GM19463 (cell line): ENCODE measurements at regions not wholly inside any gene's neighbourhood (a gene's known extent, or its start where the extent isn't known, plus 50 kb on each side); places are given as distances from the start of the nearest gene placed in this dataset.
"Not testable (repeated sequence)": the region's sequence is repeated elsewhere in the genome, so short reads cannot be mapped to it uniquely, and the experiment has no call there.

Experiments used
- ATAC-seq: cut with Tn5 transposase; IDR thresholded peaks from one replicate; pipeline ENCODE4 v1.9.1; 2021; ENCODE audit warnings: mild to moderate bottlenecking, moderate library complexity; ENCODE audit not compliant: unreplicated experiment

GRCh38 chr3:164003016-164003415 is 1075.3 kb downstream of the SI start:
- ATAC-seq: not testable (repeated sequence)

- no peak for ATAC-seq
Observed at GRCh38 chr3:163983940-163984339, 1094.4 kb downstream of the SI start.

GRCh38 chr3:163971861-163972260 is 1106.4 kb downstream of the SI start:
- ATAC-seq: no peak

- no peak for ATAC-seq
Observed at GRCh38 chr3:163957072-163957471, 1121.2 kb downstream of the SI start.

GRCh38 chr3:163953526-163953925 is 1124.8 kb downstream of the SI start:
- no peak for ATAC-seq

GRCh38 chr3:163952499-163952898 is 1125.8 kb downstream of the SI start:
- ATAC-seq: no peak

- ATAC-seq: no peak
Observed at GRCh38 chr3:163951397-163951987, 1126.8 kb downstream of the SI start.

GRCh38 chr3:163946785-163947184 is 1131.5 kb downstream of the SI start:
- no peak for ATAC-seq

GRCh38 chr3:163943664-163944063 is 1134.6 kb downstream of the SI start:
- no peak for ATAC-seq

GRCh38 chr3:163939926-163940325 is 1138.4 kb downstream of the SI start:
- no peak for ATAC-seq

GRCh38 chr3:163936543-163936942 is 1141.8 kb downstream of the SI start:
- ATAC-seq: no peak

GRCh38 chr3:163935411-163935810 is 1142.9 kb downstream of the SI start:
- ATAC-seq: no peak

GRCh38 chr3:163929069-163929652 is 1149.1 kb downstream of the SI start:
- ATAC-seq: no peak

- no peak for ATAC-seq
Observed at GRCh38 chr3:163927521-163927920, 1150.8 kb downstream of the SI start.

- ATAC-seq: no peak
Observed at GRCh38 chr3:163924600-163924999, 1153.7 kb downstream of the SI start.

GRCh38 chr3:163919154-163919553 is 1159.1 kb downstream of the SI start:
- no peak for ATAC-seq

- no peak for ATAC-seq
Observed at GRCh38 chr3:163916596-163917560, 1161.4 kb downstream of the SI start.

GRCh38 chr3:163915280-163915679 is 1163.0 kb downstream of the SI start:
- no peak for ATAC-seq

- ATAC-seq: no peak
Observed at GRCh38 chr3:163914567-163914966, 1163.7 kb downstream of the SI start.

- no peak for ATAC-seq
Observed at GRCh38 chr3:163891771-163892170, 1186.5 kb downstream of the SI start.

- ATAC-seq: no peak
Observed at GRCh38 chr3:163890661-163891060, 1187.6 kb downstream of the SI start.

GRCh38 chr3:163879172-163879571 is 1199.1 kb downstream of the SI start:
- no peak for ATAC-seq
